Fibroblast of lung (primary cell): ENCODE measurements at regions not wholly inside any gene's neighbourhood (a gene's known extent, or its start where the extent isn't known, plus 50 kb on each side); places are given as distances from the start of the nearest gene placed in this dataset.

ENCODE experiments used
- CTCF ChIP-seq, 2 donors: IDR thresholded peaks in 1 of 2; conservative IDR thresholded peaks in 1 of 2; 1 replicate in 1 of 2; 2 replicates in 1 of 2; pipeline ENCODE4 v1.5.1; 2011 to 2012; ENCODE audit warnings: low read length in 2 of 2, control low read depth in 1 of 2, inconsistent platforms in 1 of 2, low read depth in 1 of 2, mild to moderate bottlenecking in 1 of 2
- EZH2 ChIP-seq: IDR thresholded peaks from 2 replicates; pipeline ENCODE4 v1.5.1; 2012; ENCODE audit warnings: low read length, control low read depth, mild to moderate bottlenecking; ENCODE audit errors: missing control alignments

DNA sequence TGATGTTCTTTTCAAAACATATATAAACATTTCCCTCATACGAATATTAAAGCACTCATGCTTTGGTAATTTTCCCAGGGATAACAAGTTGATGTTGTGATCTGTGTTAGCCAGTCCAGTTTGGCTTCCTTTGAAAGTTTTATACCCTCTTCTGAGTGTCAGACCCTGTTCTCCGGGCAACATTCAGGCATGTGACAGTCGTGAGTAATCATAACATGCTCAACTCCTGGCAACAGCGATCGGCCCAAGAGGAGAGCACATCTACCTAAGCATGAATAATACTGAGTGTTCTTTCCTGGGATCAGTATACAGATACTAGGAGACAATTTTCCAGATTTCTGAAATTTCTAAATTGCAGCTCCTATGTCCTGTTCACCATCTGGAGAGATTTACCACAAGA, 1086.4 kb downstream of the CDH8 start:
- no peak for TF ChIP-seq CTCF (conservative IDR thresholded peaks at IDR 0.05 in 1 of 2, IDR thresholded peaks at IDR 0.05 in 1 of 2; ENCODE audit: low read depth in 1 of 2, low read length in 2 of 2)
- no peak for TF ChIP-seq EZH2
